ENCODE measurements at regions not wholly inside any gene's neighbourhood (a gene's known extent, or its start where the extent isn't known, plus 50 kb on each side); places are given as distances from the start of the nearest gene placed in this dataset.

DNA sequence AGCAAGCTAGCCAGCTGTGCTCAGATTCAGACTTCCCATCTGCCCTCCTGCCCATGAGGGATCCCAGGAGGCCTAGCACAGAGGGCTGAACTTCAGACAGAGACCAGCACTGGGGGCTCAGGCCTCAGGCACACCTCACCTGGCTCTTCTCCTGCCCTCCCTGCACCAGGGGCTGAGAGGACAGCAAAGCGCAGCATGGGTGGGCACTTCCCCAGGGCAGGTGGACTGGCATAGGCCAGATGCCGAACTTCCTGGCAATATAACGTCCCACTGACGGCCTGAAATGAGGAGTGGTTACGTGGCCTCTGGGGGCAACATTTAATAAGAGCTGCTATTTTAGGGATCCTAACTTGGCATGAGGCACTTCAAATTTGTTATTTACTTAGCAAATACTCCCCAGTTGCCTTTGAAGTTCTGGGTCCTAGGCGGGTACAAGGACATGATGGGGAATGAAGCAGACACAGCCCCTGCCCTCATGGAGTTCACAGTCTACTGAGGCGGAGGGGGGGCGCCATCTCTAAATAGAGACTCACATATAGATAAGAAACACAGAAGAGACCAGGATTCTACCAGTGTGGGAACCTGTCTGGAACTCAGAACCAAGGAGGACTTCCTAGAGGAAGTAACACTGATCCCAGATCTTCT, 101.8 kb upstream of the ZMIZ1 start:
- in situ Hi-C loops (cut with HindIII; ENCODE audit: low sequenced_read_pairs) = no loop called here
- DNase-seq (ENCODE audit: low read depth) = no peak
- no peak overlapping the region for H3K4me3 ChIP-seq (ENCODE audit: low read depth, low read length)
- TF ChIP-seq, protein P1, sequence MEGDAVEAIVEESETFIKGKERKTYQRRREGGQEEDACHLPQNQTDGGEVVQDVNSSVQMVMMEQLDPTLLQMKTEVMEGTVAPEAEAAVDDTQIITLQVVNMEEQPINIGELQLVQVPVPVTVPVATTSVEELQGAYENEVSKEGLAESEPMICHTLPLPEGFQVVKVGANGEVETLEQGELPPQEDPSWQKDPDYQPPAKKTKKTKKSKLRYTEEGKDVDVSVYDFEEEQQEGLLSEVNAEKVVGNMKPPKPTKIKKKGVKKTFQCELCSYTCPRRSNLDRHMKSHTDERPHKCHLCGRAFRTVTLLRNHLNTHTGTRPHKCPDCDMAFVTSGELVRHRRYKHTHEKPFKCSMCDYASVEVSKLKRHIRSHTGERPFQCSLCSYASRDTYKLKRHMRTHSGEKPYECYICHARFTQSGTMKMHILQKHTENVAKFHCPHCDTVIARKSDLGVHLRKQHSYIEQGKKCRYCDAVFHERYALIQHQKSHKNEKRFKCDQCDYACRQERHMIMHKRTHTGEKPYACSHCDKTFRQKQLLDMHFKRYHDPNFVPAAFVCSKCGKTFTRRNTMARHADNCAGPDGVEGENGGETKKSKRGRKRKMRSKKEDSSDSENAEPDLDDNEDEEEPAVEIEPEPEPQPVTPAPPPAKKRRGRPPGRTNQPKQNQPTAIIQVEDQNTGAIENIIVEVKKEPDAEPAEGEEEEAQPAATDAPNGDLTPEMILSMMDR (IDR thresholded peaks at IDR 0.05; ENCODE audit: low read depth, low read length, missing control alignments) = no peak

DNA sequence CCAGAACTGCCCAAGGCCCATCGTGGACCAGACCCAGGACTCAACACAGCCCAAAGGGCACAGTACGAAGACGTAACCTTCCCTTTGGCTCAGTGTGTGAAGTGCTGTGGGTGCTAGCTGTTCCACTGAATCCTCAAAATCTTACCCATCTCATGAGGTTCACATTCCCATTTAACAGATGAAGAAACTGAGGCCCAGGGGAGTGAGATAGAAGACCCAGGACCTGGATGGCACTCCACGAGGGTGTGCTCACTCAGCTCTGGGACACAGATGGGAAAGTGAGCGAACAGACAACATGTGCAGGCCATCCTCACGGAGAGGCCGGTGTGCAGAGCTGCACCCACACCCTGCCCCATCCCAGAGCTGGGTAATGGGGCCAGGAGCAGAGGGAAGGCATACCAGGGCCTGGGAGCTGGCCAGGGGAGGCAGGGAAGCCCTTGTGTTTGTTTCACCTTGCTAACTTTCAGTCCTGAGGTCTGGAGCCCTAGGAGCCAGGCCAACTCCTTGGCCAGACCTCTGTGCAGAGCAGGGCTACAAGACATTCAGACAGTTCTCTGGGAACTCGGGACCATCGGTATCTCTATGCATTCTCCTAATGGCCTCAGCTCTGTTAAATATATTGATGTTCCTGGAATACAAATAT, 100.3 kb upstream of the ZMIZ1 start:
- TF ChIP-seq, protein P1 (IDR thresholded peaks at IDR 0.05; ENCODE audit: low read depth, low read length, missing control alignments) = no peak
- H3K4me3 ChIP-seq (ENCODE audit: low read depth, low read length) = no peak overlapping the region
- in situ Hi-C loops (cut with HindIII; ENCODE audit: low sequenced_read_pairs) = no loop called here
- no peak for DNase-seq (ENCODE audit: low read depth)

GRCh38 chr10:78968943-78969342, 99.8 kb upstream of the ZMIZ1 start:
- in situ Hi-C loops (cut with HindIII; ENCODE audit: low sequenced_read_pairs) = no loop called here
- H3K4me3 ChIP-seq (ENCODE audit: low read depth, low read length) = no peak overlapping the region
- no peak for DNase-seq (ENCODE audit: low read depth)
- TF ChIP-seq, protein P1 (IDR thresholded peaks at IDR 0.05; ENCODE audit: low read depth, low read length, missing control alignments) = no peak

GRCh38 chr10:78969719-78970118, 99.0 kb upstream of the ZMIZ1 start:
- no peak overlapping the region for H3K4me3 ChIP-seq (ENCODE audit: low read depth, low read length)
- TF ChIP-seq, protein P1 (IDR thresholded peaks at IDR 0.05; ENCODE audit: low read depth, low read length, missing control alignments) = no peak
- no peak for DNase-seq (ENCODE audit: low read depth)
- in situ Hi-C loops (cut with HindIII; ENCODE audit: low sequenced_read_pairs) = no loop called here

DNA sequence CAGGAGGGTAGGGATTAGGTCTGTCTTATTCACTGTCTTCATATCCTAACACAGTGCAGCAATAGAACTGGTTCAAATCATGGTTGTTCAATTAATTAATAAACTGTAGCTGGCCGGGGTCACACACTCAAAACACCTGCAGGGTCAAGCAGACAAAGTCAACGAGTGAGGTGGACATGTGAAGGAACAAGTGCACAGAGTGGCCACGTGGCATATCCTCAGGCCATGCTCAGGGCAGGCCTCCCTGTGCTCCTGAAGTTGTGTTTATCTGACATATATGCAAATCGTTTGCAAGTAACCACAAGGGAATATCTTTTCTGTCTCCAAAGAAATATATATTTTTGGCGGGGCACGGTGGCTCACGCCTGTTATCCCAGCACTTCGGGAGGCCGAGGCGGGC, 98.5 kb upstream of the ZMIZ1 start:
- TF ChIP-seq, protein P1 (IDR thresholded peaks at IDR 0.05; ENCODE audit: low read depth, low read length, missing control alignments) = no peak
- no peak overlapping the region for H3K4me3 ChIP-seq (ENCODE audit: low read depth, low read length)
- in situ Hi-C loops (cut with HindIII; ENCODE audit: low sequenced_read_pairs) = no loop called here
- no peak for DNase-seq (ENCODE audit: low read depth)

- in situ Hi-C loops (cut with HindIII; ENCODE audit: low sequenced_read_pairs) = no loop called here
- TF ChIP-seq, protein P1 (IDR thresholded peaks at IDR 0.05; ENCODE audit: low read depth, low read length, missing control alignments) = no peak
- no peak overlapping the region for H3K4me3 ChIP-seq (ENCODE audit: low read depth, low read length)
- no peak for DNase-seq (ENCODE audit: low read depth)
These were observed 97.6 kb upstream of the ZMIZ1 start for GRCh38 chr10:78971094-78971682.
